Mesenteric fat pad (tissue), 1 donor: ENCODE measurements at regions not wholly inside any gene's neighbourhood (a gene's known extent, or its start where the extent isn't known, plus 50 kb on each side); places are given as distances from the start of the nearest gene placed in this dataset.
"Not testable (repeated sequence)": the region's sequence is repeated elsewhere in the genome, so short reads cannot be mapped to it uniquely, and the experiment has no call there.

Source experiments
- DNase-seq: peaks from one replicate; pipeline ENCODE4 v3.0.0-alpha.2; 2020; ENCODE audit warnings: low spot score
- donor health status: DM: yes; HTN: yes; CAD: no.

DNA sequence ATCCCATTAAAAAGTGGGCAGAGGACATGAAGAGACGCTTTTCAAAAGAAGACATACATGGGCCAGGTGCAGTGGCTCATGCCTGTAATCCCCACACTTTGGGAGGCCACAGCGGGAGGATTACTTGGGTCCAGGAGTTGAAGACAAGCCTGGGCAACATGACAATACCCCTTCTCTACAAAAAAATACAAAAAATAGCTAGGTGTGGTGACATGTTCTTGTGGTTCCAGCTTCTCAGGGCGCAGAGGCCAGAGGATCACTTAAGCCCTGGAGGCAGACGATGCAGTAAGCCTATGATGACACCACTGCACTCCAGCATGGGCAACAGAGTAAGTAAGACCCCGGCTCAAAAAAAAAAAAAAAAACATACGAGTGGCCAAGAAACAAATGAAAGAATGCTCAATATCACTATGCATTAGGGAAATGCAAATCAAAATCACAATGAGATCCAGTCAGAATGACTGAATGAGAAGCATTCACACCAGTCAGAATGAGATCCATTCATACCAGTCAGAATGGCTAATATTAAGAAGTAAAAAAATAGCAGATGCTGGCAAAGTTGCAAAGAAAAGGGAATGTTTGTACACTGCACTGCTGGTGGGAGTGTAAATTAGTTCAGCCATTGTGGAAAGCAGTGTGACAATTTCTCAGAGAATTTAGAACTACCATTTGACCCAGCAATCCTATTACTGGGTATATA, 550.2 kb upstream of the SLC39A10 start:
- no peak for DNase-seq

GRCh38 chr2:195105581-195105980, 551.4 kb upstream of the SLC39A10 start:
- no peak for DNase-seq

DNA sequence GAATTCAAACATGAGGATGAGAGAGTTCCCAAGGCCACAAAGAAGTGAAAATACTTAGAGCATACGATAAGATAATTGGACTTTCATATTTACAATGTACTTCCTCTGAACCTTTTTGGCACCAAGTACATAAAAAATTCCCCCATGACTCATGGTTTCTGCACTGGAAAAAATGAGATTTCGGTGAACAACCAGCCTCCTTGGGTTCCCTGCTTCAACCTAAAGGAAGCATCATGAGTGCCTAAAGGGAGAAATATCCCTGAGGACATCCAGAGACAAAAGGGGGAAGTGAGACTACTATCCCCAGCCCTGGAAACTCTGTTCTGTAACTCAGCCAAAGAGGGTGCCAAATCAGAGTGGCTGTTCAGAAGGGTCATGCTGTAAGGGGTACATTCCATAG, 562.7 kb upstream of the SLC39A10 start:
- no peak for DNase-seq

GRCh38 chr2:195092341-195092740, 564.7 kb upstream of the SLC39A10 start:
- no peak for DNase-seq

GRCh38 chr2:195072806-195073205, 584.2 kb upstream of the SLC39A10 start:
- not testable (repeated sequence) for DNase-seq

DNA sequence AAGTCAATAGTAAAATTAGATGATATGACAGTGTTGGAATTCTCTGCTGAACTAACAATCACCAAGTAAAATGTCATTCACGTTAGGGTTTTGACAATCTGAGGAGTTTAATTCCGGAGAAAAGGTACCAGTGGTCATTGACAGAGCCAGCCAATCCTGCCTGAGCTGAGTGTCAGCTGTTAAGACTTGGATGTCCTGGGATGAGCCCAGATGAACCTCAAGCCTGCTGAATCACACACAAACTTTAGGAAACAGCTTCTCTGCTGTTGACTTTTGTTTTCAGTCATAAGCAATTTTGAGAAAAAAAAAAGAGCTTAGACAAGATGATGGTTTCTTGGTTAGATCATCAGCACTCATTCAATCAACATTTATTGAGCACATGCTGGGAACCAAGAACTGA, 600.0 kb upstream of the SLC39A10 start:
- no peak for DNase-seq

GRCh38 chr2:195055996-195056395, 601.0 kb upstream of the SLC39A10 start:
- no peak for DNase-seq

- no peak for DNase-seq
Observed at GRCh38 chr2:195051401-195051800, 605.6 kb upstream of the SLC39A10 start.

GRCh38 chr2:195049372-195050031, 607.5 kb upstream of the SLC39A10 start:
- no peak for DNase-seq

- DNase-seq = no peak
Observed at GRCh38 chr2:195047955-195048354, 609.1 kb upstream of the SLC39A10 start.

DNA sequence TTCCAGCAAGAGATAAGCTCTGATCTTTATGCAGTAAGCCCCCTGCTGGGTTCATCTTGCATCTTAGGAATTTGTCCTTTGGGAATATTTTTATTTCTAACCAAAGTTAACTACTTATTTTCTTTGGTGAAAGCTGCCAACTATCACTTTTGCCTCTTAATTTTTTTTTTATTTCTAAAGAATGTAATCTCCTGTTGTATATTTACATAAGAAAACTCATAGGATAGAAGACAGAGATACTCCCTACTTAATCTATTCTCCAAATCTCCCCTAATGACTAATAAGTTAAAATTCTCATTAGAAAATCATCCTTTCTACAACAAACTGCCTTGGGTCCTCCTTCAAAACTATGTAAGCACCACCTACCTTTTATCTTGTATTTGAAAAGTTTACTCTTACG, 612.2 kb upstream of the SLC39A10 start:
- DNase-seq = no peak

GRCh38 chr2:195038153-195038552, 618.9 kb upstream of the SLC39A10 start:
- no peak for DNase-seq

- DNase-seq = no peak
Observed at GRCh38 chr2:195037045-195037444, 620.0 kb upstream of the SLC39A10 start.

DNA sequence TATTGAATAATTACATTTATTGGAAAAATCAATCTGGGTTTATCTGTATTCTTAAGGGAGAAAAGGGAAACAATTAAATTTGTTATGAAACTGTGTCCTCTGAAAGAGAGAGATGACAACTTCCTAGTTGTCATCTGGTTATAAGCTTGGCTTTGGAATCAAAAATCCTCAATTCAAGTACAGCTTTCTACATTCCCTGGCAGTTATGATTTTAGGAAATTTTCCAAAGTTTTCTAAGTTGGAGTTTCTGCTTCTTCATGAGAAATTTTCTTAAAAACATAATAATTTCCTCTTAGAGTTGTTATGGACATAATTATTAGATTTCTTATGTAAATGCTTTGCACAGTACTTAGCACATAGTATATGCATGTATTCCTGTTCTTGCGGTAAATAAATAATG, 625.6 kb upstream of the SLC39A10 start:
- DNase-seq = no peak

GRCh38 chr2:195029804-195030654, 627.0 kb upstream of the SLC39A10 start:
- no peak for DNase-seq

- DNase-seq = no peak
Observed at GRCh38 chr2:195027947-195028346, 629.1 kb upstream of the SLC39A10 start.

DNA sequence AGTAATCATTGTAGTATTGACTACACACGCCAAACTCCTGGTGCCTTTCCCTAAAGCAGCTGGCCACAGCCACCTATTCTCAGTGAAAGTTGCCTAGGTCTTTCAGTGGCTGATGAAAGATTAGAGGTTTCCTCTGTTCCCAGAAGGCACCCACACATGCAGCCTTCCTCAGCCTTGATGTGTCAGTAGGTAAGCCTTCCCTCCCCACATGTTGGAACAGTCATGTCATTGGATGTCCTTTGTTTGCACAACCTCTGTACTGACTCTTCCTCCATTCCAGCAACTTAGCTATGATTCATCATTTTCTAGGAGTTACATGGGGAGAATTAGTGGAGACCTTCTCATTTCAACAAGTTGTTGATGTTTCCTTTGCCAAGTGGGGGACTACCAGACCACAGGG, 630.8 kb upstream of the SLC39A10 start:
- DNase-seq = no peak

DNA sequence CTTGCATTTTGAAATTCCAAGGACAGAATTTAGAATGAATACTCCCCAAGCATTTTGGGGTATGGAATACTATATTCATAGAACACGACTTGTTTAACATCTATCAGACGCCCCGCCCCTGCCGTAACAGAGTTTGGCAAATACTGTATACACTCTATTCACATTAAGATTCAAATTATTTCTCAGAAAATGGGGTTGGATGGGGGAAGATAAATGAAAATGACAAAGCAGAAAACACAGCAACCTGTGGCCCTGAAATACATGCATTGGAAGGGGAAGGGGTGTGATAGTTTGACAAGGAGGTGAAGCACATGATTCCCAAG, 634.6 kb upstream of the SLC39A10 start:
- DNase-seq = peak; percentile 59

DNA sequence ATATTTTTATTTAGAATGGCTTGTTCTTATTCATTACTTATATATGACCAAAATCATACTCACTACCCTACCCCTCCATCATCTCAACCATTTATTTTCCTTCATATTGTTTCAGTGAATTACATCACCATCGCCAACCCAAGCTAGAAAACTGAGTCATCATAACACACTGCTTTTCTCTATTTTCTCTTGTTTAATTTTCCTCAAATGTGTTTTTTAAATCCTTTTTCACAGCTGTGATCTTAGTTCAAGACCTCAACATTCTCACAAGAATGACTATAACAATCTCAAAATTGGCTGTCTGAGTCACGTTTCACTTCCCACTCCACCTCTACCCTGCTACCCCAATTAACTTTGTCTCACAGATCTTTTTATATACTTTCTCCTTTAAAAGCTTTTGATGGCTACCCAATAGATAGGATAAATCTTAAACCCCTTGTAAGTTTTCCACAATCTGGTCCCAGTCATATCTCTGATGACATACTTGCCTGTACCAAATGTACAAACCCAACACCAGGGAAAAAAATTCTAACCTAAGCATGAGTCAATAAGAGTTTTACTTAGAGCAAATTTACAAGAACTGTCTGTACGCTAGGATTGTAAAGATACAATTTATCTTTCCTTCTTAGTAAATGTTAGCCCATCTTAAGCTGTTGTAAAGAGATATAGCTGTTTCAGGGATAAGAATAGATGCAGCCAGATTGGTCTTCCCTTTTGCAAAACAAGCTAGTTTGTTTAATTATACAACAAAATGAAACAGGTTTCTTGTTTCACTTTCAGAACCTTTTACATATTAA, 635.1 kb upstream of the SLC39A10 start:
- no peak for DNase-seq

DNA sequence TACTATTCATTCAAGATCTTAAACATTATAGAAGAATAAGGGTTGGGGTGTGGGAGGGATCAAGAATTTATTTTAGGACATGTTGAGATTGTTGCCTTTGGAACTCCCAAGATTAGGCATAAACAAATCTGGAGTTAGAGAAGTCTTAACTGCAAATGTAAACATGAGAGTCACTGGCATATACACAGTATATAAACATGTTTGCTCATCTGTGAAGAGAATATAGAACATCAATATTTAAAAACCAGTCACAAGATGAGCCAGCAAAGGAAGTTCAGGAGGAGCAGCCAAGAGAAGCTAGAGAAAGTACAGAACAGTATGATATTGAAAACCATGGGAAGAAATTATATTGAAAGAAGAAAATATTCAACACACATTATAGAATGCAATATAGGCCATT, 638.6 kb upstream of the SLC39A10 start:
- no peak for DNase-seq

DNA sequence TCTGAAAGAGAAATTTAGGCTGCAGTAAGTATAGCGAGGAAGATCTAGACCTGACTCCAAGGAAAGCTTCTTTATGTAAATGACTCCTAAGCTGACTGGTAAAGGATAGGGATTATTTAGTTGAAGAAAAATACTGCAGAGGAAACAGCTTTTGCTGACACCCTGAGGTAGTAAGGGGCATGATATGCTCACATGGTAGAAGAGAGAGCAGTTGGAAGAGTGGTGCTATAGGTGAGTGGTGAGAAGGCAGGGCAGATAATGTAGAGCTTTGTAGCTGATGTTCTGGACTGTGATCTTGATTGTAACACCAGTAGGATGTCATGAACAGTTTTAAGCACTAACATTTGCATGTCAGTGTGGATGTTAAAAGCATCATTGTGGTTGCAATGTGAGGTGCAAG, 639.1 kb upstream of the SLC39A10 start:
- DNase-seq = no peak

DNA sequence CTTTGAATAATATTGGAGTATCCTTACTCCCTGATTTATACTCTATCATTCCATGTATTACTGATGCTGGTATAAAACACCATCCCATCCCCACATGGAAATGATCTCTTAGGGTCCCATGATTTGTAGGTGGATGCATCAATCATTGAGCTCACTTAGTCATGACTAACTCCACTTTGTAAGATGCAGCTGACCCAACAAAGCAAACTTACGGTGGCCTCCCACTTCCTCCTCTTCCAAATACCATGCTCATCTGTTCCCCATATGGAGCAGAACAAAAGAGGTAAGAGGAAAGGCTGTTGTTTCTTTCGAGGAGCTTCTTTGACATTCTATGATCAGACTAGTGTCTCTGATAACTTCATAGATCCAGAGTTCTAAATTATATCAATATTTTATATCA, 640.2 kb upstream of the SLC39A10 start:
- no peak for DNase-seq
